ENCODE measurements at regions not wholly inside any gene's neighbourhood (a gene's known extent, or its start where the extent isn't known, plus 50 kb on each side); places are given as distances from the start of the nearest gene placed in this dataset.

- TF ChIP-seq TEAD4 (IDR thresholded peaks at IDR 0.05) (no peak), YY1 (IDR thresholded peaks at IDR 0.05; ENCODE audit: low read depth) (no peak), FOXM1 (IDR thresholded peaks at IDR 0.05; ENCODE audit: borderline replicate concordance, low read depth) (no peak), TCF12 (IDR thresholded peaks at IDR 0.05; ENCODE audit: low read depth) (no peak), EGR1 (IDR thresholded peaks at IDR 0.05) (no peak), USF1 (IDR thresholded peaks at IDR 0.05) (no peak), MAX (IDR thresholded peaks at IDR 0.05) (no peak), REST (IDR thresholded peaks at IDR 0.05; ENCODE audit: low read depth) (no peak), ZBTB7A (IDR thresholded peaks at IDR 0.05; ENCODE audit: low read depth) (no peak), EP300 (IDR thresholded peaks at IDR 0.05; ENCODE audit: borderline replicate concordance) (no peak), CEBPB (IDR thresholded peaks at IDR 0.05) (no peak)
These were observed 1197.7 kb upstream of the CELF2 start for GRCh38 chr10:9819756-9820494.

- TF ChIP-seq CREB1 (IDR thresholded peaks at IDR 0.05; ENCODE audit: low read depth) (no peak), REST (IDR thresholded peaks at IDR 0.05; ENCODE audit: low read depth) (no peak), YY1 (IDR thresholded peaks at IDR 0.05; ENCODE audit: low read depth) (no peak), TCF12 (IDR thresholded peaks at IDR 0.05; ENCODE audit: low read depth) (no peak), TAF1 (IDR thresholded peaks at IDR 0.05; ENCODE audit: low read depth) (no peak), EP300 (IDR thresholded peaks at IDR 0.05; ENCODE audit: borderline replicate concordance) (no peak), CEBPB (IDR thresholded peaks at IDR 0.05) (no peak), NFIC (IDR thresholded peaks at IDR 0.05) (no peak)
These were observed 1194.3 kb upstream of the CELF2 start for GRCh38 chr10:9823268-9823930.

GRCh38 chr10:9824631-9825071 is 1193.0 kb upstream of the CELF2 start:
- TF ChIP-seq TCF12 (IDR thresholded peaks at IDR 0.05; ENCODE audit: low read depth) (no peak), FOXM1 (IDR thresholded peaks at IDR 0.05; ENCODE audit: borderline replicate concordance, low read depth) (no peak), TEAD4 (IDR thresholded peaks at IDR 0.05) (no peak), EP300 (IDR thresholded peaks at IDR 0.05; ENCODE audit: borderline replicate concordance) (no peak), YY1 (IDR thresholded peaks at IDR 0.05; ENCODE audit: low read depth) (no peak), CEBPB (IDR thresholded peaks at IDR 0.05) (no peak), TAF1 (IDR thresholded peaks at IDR 0.05; ENCODE audit: low read depth) (no peak), USF1 (IDR thresholded peaks at IDR 0.05) (no peak), REST (IDR thresholded peaks at IDR 0.05; ENCODE audit: low read depth) (no peak), CREB1 (IDR thresholded peaks at IDR 0.05; ENCODE audit: low read depth) (no peak), ZBTB7A (IDR thresholded peaks at IDR 0.05; ENCODE audit: low read depth) (no peak), NFIC (IDR thresholded peaks at IDR 0.05) (no peak), EGR1 (IDR thresholded peaks at IDR 0.05) (no peak), MAX (IDR thresholded peaks at IDR 0.05) (no peak), RAD21 (IDR thresholded peaks at IDR 0.05; ENCODE audit: low read depth) (no peak)

GRCh38 chr10:9825491-9826018 is 1192.1 kb upstream of the CELF2 start:
- TF ChIP-seq MAX (IDR thresholded peaks at IDR 0.05) (no peak), USF1 (IDR thresholded peaks at IDR 0.05) (no peak), RAD21 (IDR thresholded peaks at IDR 0.05; ENCODE audit: low read depth) (no peak), REST (IDR thresholded peaks at IDR 0.05; ENCODE audit: low read depth) (no peak), CEBPB (IDR thresholded peaks at IDR 0.05) (no peak), YY1 (IDR thresholded peaks at IDR 0.05; ENCODE audit: low read depth) (no peak), EP300 (IDR thresholded peaks at IDR 0.05; ENCODE audit: borderline replicate concordance) (no peak), FOXM1 (IDR thresholded peaks at IDR 0.05; ENCODE audit: borderline replicate concordance, low read depth) (no peak)
